A172 (cell line): ENCODE measurements at regions not wholly inside any gene's neighbourhood (a gene's known extent, or its start where the extent isn't known, plus 50 kb on each side); places are given as distances from the start of the nearest gene placed in this dataset.
"Not testable (repeated sequence)": the region's sequence is repeated elsewhere in the genome, so short reads cannot be mapped to it uniquely, and the experiment has no call there.

Experiments used
- DNase-seq: peaks from one replicate; pipeline ENCODE4 v3.0.0-alpha.2; 2015; ENCODE audit warnings: low spot score

GRCh38 chr16:65809627-65810026, 556.9 kb upstream of the CDH5 start:
- no peak for DNase-seq

- DNase-seq, result no peak
These were observed 557.7 kb upstream of the CDH5 start for GRCh38 chr16:65808790-65809189.

DNA sequence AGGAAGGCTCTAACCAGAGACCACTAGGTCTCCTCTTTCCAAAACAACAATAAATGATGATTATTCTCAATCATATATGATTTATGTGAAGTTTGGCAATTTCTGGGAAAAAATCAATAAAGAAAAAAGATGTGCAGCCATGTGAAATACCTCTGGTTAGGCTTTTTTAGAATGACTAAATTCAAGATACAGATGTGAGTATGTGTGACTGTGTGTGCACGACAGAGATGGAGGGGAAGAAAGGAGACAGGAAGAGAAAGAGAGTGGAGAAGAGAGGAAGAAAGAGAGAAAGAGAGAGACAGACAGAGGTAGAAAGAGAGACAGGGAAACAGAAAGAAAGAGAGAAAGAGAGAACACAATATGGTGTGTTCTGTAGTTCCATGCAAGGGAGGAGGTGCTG, 558.6 kb upstream of the CDH5 start:
- no peak for DNase-seq

- not testable (repeated sequence) for DNase-seq
These were observed 560.8 kb upstream of the CDH5 start for GRCh38 chr16:65805704-65806103.

- no peak for DNase-seq
These were observed 570.0 kb upstream of the CDH5 start for GRCh38 chr16:65796481-65796880.

GRCh38 chr16:65794973-65795372, 571.5 kb upstream of the CDH5 start:
- DNase-seq, result no peak

- no peak for DNase-seq
These were observed 572.7 kb upstream of the CDH5 start for GRCh38 chr16:65793781-65794180.

DNA sequence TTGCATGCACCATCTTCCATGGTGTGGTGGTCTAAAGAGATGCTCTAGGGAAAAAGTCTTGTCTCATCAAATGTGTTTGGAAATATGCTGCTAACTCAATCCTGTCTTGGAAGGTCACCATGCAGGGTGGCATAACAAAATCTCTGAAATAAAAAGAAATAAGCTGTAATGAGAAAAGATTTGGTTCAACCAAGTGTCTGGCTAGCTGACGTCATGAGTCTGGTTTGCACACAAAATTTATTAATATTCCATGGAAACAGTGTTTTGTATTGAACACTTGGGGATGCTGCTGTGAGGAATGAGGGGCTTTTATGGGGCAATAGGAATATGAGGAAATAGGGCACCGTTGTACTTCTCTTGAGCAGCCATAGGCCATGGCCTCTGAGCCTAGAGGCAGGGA, 575.7 kb upstream of the CDH5 start:
- no peak for DNase-seq

DNA sequence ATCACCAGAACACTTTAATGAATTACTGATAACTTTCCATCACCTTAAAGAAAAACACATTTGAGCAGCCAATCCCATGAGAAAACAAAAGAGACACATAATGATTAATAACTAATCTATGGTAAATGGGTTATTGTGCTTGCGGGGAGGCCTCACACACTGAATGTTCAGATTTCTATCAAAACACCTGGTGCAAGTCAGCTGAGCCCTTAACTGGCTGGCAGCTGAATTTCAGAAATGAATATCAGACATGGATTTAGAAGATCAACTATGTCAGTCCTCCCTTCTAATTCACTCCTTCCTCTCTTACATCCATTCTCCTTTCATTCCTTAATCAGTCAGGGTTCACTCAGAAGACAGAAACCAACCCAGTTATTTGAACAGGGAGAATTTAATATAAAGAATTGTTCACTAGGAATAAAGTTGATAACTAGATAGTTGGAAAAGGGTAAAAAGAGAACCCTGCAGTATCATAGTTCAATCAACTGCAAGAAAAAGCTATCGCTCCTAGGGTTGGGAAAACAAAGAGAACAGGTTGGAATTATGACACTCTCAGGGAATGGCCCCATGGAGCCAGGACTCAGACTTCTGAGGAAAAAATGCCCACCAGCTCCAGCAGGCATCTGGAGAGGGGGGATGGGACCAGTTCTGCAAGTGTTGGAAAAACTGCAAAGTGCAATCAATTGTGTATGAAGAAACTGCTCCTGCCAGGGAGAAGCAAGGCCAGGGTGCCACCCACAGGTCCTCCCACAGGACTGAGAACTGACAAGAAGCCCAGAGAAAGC, 577.1 kb upstream of the CDH5 start:
- no peak for DNase-seq

- no peak for DNase-seq
These were observed 577.9 kb upstream of the CDH5 start for GRCh38 chr16:65788434-65789140.

DNA sequence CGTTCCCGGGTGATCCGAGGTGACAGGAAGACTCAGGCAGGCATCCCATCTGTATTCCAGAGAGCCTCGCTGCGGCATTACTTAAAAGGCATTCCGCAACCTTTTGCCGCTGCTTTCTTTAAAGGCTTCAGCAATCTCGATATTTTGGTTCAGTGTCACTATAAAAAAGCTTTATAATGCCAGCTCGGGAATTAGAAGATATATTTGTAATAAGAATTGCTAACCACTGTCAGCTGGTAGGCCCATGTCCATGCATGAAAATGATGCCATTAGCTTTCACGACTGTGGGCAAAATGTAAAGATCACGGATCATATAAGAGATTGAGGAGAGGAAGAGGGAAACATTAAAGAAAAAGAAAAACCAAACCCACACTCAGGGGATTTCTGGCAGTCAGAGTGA, 578.6 kb upstream of the CDH5 start:
- no peak for DNase-seq

GRCh38 chr16:65786916-65787315, 579.6 kb upstream of the CDH5 start:
- no peak for DNase-seq

- peak; percentile 18 for DNase-seq
These were observed 582.6 kb upstream of the CDH5 start for GRCh38 chr16:65783709-65784474.

DNA sequence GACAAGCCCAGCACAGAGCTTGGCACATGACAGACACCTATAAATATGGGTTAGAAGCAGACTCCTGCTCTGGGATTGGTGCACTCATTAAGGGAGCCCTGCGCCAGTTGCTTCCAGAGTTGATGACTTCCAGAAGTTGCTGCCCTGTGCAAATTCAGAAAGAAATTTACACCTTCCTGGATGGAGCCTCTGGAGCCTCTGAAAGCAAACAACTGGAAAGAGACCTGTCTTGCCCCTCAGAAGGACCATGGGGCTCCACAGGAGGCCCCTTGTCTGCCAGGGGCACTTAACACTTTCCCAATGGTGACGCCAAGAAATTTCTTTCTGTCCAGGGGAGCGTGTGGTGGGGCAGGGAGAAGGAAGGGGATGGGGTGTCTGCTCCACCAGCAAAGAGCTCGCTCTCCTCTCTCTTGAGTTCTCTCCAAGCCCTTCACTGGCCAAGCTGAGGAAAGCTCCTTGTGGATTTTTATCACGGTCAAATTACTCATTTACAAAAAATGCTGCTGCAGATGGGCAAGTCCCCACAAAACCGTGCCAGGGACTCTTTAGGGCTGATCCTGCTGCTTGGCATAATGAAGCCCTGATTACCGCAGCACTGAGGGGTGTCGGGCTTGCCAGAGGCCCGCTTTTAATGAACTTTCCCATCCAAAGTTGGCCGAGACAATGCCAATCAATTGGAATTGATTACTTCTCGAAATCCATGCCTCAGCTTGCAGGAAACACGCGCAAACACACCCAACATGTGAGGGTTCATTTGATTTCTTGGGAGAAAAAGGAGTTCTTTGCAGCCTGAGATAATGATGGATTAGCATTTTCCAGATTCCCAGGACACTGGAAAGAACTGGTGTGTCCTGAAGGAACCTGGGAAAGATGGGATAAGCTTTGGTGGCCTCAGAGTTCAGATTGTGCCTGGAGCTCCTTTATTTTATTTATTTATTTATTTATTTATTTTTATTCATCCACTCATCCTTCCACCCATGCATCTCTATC, 583.6 kb upstream of the CDH5 start:
- peak; percentile 94 for DNase-seq

GRCh38 chr16:65781855-65782254, 584.6 kb upstream of the CDH5 start:
- no peak for DNase-seq

DNA sequence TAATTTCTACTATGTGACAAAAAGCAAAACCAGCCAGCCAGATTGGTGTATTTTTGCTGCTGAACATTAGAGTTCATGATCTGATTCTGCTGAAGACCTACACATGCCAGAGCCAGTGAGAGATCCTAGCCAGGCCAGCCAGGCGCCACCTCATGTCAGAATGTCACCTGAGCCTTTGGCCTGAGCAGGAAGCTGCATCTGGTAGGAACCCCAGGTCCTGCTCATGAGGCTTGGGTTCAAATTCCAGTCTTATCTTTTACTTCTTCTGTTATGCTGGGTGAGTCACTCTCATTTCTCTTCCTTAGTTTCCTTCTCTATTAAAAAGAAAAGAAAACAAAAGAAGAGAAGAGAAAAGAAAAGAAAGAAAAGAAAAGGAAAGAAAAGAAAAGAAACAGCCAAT, 585.1 kb upstream of the CDH5 start:
- DNase-seq, result peak; percentile 30

DNA sequence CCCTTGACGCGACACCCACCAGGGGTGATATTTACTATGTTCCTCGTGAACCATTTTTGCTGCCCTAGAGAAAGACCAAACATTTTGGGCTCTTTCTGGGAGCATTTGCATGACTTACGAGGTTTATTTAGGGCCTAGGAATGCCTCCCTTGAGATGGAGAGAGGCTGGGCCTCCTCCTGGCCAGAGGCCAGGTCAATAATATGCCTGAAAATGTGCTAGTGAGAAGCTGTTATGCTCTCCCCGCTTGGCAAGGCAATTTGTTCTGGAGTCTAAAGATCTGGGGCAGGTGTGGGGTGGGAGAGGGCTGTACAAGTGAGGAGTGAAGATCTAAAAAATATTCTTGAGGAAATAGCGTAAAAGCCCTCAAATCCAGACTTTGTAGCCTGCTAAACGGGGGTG, 587.3 kb upstream of the CDH5 start:
- DNase-seq, result no peak

- DNase-seq, result no peak
These were observed 589.8 kb upstream of the CDH5 start for GRCh38 chr16:65776639-65777183.

GRCh38 chr16:65775829-65776228, 590.7 kb upstream of the CDH5 start:
- DNase-seq, result no peak

DNA sequence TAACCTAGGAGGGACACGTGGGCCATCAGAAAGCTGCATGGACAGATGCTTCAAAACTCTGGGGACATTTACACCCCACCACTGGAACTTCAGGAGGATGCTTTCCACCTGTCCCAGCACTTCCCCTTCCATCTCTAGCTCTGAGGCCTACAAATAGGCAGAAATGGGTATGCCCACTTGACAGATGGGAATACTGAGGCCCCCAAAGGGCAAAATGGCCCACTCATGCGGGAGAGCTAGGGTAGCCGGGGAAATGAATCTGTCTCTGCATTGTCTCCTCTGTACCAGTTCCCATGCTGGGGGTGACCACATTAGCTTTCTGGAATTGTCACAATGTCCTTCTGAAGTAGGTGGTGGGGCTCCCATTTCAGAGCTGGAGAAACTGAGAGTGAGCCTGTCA, 592.1 kb upstream of the CDH5 start:
- no peak for DNase-seq

- no peak for DNase-seq
These were observed 593.1 kb upstream of the CDH5 start for GRCh38 chr16:65773301-65773874.
